Heart right ventricle (tissue), 16 donors: ENCODE measurements at regions not wholly inside any gene's neighbourhood (a gene's known extent, or its start where the extent isn't known, plus 50 kb on each side); places are given as distances from the start of the nearest gene placed in this dataset.

Experiments used
- ATAC-seq, 8 donors: fragments of 200-7000 bp; cut with Tn5 transposase; one replicate each; pipeline ENCODE4 v1.9.1; 2020; ENCODE audit warnings: mild to moderate bottlenecking in 8 of 8, moderate library complexity in 8 of 8, moderate number of reproducible peaks in 1 of 8
- DNase-seq, 2 donors: peaks; one replicate each; pipeline ENCODE4 v3.0.0-alpha.2; 2020
- H3K27ac ChIP-seq, 10 donors: fragments of 200-600 bp; sonication (generic) in 2 of 10; one replicate each; pipeline versions ENCODE4 v1.5.0 to v1.8.0; 2020 to 2022; ENCODE audit warnings: mild to moderate bottlenecking in 3 of 10
- H3K27me3 ChIP-seq, 7 donors: fragments of 200-600 bp; one replicate each; pipeline ENCODE4 v1.8.0; 2021 to 2022; ENCODE audit warnings: mild to moderate bottlenecking in 2 of 7
- H3K36me3 ChIP-seq, 9 donors: fragments of 200-600 bp; sonication (generic) in 1 of 9; one replicate each; pipeline versions ENCODE4 v1.5.0 to v1.8.0; 2020 to 2022; ENCODE audit warnings: mild to moderate bottlenecking in 2 of 9
- H3K4me1 ChIP-seq, 9 donors: fragments of 200-600 bp; sonication (generic) in 1 of 9; one replicate each; pipeline versions ENCODE4 v1.5.0 to v1.8.0; 2020 to 2022; ENCODE audit warnings: mild to moderate bottlenecking in 4 of 9
- H3K4me3 ChIP-seq, 10 donors: fragments of 200-600 bp; sonication (generic) in 2 of 10; one replicate each; pipeline versions ENCODE4 v1.5.0 to v1.8.0; 2020 to 2022; ENCODE audit warnings: mild to moderate bottlenecking in 7 of 10, moderate library complexity in 2 of 10
- H3K9me3 ChIP-seq, 11 donors: fragments of 200-600 bp in 10 of 11; sonication (generic) in 2 of 11; one replicate each; pipeline versions ENCODE4 v1.5.0 to v1.8.0; 2013 to 2022; ENCODE audit warnings: mild to moderate bottlenecking in 2 of 11, control low read depth in 1 of 11, moderate library complexity in 1 of 11
- WGBS, 2 donors: extraction: QIAGEN DNeasy Blood & Tissue Kit; methylation state at CpG; one replicate each; pipeline ENCODE4 v1.1.7; 2013; ENCODE audit warnings: inconsistent platforms in 1 of 2; 5-methylcytosine and 5-hydroxymethylcytosine counted together
- intact Hi-C, 10 donors: fragments of 100-400 bp; cut with DNase I; formaldehyde crosslinking; loops; one replicate each; pipeline versions ENCODE4 v1.11.1 to v1.14.2; 2022
- TF ChIP-seq, protein P1 (sequence below), 9 donors: fragments of 200-600 bp; sonication (generic) in 2 of 9; IDR thresholded peaks; one replicate each; pipeline versions ENCODE4 v1.5.0 to v1.8.0; 2021 to 2022; ENCODE audit warnings: antibody characterized with exemption in 9 of 9, mild to moderate bottlenecking in 5 of 9, moderate library complexity in 1 of 9
- donor health status: Arrhythmogenic right ventricular cardiomyopathy.
- donor health status: ischemic (EF 13 %, LVEDD 7.1; RV severe dilation, severe dysfunction).
- donor health status: healthy with polysubstance abuse.
- donor health status: DM: no; HTN: yes; CAD: no.
- donor health status: DM: no; HTN: no; CAD: no.
- donor health status: ischemic (EF 25% LVEDD 6.9; RV normal size, moderate dysfunction).
- donor health status: ischemic (EF 25% LVEDD 5.7; RV mildly dilated, moderate dysfunction).
- donor health status: healthy.
- donor health status: DM: yes; HTN: yes; CAD: no.
- donor health status: Ischemic cardiomyopathy.
- donor health status: ischemic (EF 35%, LVEDD 5.7; RV mildly dilated, moderate dysfunction).
- donor health status: nonischemic (EF 11% LVEDD 7.7; RV severe dilation, severe dysfunction).
- donor health status: DM: yes; HTN: yes; CAD: no.
- donor health status: PGD.
- donor health status: ischemic (EF 29% LVEDD 5.4; RV normal size, mild dysfunction).
- donor health status: nonischemic (EF 23%, LVEDD 6.1; RV moderate dilation, normal function).

DNA sequence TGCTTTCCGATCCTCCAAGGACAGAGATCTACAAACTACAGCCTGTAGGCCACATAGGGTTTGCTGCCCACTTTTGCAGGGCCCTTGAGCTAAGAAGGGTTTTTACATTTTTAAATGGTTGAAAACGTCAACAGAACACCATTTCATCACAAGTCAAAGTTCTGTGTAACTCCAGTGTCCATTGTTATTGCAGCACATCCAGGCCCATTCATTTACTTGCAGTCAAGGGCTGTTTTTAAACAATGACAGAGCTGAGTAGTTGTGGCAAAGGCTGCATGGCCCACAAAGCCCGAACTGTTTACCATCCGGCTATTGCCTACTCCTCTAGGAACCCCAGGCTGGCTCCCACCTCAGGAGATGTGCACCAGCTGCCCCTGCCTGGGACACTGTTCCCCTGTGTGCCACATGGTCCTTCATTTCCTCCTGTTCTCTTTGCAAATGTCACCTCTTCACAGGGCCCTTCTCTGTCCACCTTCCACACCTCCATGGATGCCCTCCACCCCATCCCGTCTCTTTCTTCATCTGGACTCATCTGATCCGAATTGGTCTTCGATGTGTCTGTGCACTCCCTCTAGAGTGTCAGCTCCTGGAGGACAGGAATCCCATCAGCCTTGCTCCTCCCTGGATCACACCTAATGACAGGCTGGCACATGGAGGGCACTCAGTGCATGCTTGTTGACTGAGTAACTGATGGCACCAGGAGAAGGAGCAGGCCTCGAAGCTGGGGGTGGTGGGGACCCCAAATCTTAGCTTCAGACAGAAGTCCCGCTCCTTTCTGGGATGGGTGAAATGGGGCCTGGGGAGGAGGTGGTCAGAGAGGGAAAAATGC, 69.5 kb upstream of the IQSEC1 start:
- H3K9me3 ChIP-seq = peaks cover 0 to 6% (median 0%) of the 10 kb centered on the region in 11 donors
- H3K4me1 ChIP-seq = no peaks in the 10 kb centered on the region
- ATAC-seq = no peak
- WGBS, 2 donors = 71 to 76% methylated on average over 9 of the region's 9 CpGs
- no peak overlapping the region for H3K4me3 ChIP-seq
- no peak overlapping the region for H3K27ac ChIP-seq
- H3K27me3 ChIP-seq = peaks cover 0 to 15% (median 0%) of the 10 kb centered on the region in 7 donors
- TF ChIP-seq, protein P1, sequence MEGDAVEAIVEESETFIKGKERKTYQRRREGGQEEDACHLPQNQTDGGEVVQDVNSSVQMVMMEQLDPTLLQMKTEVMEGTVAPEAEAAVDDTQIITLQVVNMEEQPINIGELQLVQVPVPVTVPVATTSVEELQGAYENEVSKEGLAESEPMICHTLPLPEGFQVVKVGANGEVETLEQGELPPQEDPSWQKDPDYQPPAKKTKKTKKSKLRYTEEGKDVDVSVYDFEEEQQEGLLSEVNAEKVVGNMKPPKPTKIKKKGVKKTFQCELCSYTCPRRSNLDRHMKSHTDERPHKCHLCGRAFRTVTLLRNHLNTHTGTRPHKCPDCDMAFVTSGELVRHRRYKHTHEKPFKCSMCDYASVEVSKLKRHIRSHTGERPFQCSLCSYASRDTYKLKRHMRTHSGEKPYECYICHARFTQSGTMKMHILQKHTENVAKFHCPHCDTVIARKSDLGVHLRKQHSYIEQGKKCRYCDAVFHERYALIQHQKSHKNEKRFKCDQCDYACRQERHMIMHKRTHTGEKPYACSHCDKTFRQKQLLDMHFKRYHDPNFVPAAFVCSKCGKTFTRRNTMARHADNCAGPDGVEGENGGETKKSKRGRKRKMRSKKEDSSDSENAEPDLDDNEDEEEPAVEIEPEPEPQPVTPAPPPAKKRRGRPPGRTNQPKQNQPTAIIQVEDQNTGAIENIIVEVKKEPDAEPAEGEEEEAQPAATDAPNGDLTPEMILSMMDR (IDR thresholded peaks at IDR 0.05) = no peak
- no peaks in the 10 kb centered on the region for H3K36me3 ChIP-seq
- intact Hi-C loops = no loop called here
- DNase-seq = no peak

DNA sequence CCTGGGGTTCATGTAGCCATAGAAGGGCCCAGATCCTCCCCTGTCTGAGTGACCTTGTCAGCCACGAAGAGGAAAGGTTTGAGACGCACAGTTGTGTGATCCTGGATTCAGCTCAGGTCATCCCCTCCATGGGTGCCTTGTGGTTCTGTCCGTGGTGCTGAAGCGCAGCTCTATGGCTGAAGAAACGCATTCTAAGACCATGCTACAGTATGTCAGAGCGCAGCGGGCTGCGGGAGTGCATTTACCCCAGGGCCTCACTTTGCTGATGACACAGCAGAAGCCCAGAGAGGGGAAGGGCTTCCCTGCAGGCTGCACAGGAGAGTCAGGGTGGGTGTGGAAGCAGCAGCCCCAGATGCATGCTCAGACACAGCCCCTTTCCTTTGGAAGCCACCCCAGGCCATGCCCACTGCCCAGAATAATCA, 68.8 kb upstream of the IQSEC1 start:
- intact Hi-C loops = no loop called here
- Histone ChIP-seq H3K4me1 (no peaks in the 10 kb centered on the region), H3K9me3 (no peaks in the 10 kb centered on the region), H3K36me3 (no peaks in the 10 kb centered on the region), H3K27ac (no peak overlapping the region), H3K4me3 (no peak overlapping the region), H3K27me3 (peaks cover 0 to 18% (median 0%) of the 10 kb centered on the region in 7 donors)
- ATAC-seq (peak in 6 of 8 donors; percentile 32 to 50 (median 36)), DNase-seq (peak; percentile 32 to 33)
- 14 to 26% methylated on average over 8 of the region's 8 CpGs for WGBS, 2 donors
- TF ChIP-seq, protein P1 (IDR thresholded peaks at IDR 0.05) = no peak

DNA sequence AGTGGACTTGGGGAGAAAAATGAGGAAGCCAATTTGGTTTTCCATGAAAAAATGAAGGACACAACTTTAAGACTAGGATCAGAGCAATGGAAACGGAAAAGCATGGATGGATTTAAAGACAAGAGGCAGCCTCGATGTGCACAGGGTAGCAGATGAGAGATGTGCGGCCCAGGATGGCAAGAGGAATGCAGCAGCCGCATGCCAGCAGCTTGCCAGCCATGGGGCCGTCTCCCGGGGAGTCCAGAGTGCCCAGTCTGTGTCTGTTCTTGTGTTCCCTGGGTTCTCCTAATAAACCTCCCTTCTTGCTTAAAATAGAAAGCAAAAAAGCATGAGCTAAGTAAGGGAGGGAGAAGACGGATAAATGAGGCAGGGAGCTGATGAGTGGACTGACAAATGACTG, 68.0 kb upstream of the IQSEC1 start:
- TF ChIP-seq, protein P1 (IDR thresholded peaks at IDR 0.05) = no peak
- no peak overlapping the region for H3K4me3 ChIP-seq
- no peak for ATAC-seq
- no peaks in the 10 kb centered on the region for H3K9me3 ChIP-seq
- no peaks in the 10 kb centered on the region for H3K4me1 ChIP-seq
- H3K27ac ChIP-seq = no peak overlapping the region
- intact Hi-C loops = no loop called here
- H3K36me3 ChIP-seq = no peaks in the 10 kb centered on the region
- 87 to 88% methylated on average over 7 of the region's 7 CpGs for WGBS, 2 donors
- no peak for DNase-seq
- peaks cover 0 to 25% (median 0%) of the 10 kb centered on the region in 7 donors for H3K27me3 ChIP-seq

DNA sequence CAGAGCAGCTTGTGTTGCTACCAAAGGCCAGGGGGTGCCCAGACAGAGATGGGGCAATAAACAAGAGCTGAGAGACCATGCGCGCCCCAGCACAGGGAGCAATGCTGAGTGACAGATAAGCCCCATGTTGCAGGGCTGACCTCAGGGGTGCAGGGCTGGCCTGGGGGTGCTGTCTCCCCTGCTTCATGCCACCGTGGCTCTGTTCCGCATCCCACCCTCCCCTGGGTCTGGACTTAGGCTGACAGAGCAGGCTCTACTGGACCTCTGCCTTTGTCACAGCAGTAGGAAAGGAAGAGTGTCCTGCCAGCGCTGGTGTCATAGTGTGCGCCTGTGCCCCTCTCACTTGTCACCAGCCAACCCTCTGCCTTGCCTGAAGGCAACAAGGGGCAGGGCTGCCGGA, 67.4 kb upstream of the IQSEC1 start:
- 90 to 91% methylated on average over 7 of the region's 7 CpGs for WGBS, 2 donors
- TF ChIP-seq, protein P1 (IDR thresholded peaks at IDR 0.05) = no peak
- no peak for DNase-seq

More for the DNA sequence above, 67.4 kb upstream of the IQSEC1 start:
- Histone ChIP-seq H3K4me3 (no peak overlapping the region), H3K4me1 (no peaks in the 10 kb centered on the region), H3K9me3 (no peaks in the 10 kb centered on the region), H3K27me3 (peaks cover 0 to 29% (median 0%) of the 10 kb centered on the region in 7 donors), H3K27ac (no peak overlapping the region), H3K36me3 (no peaks in the 10 kb centered on the region)
- intact Hi-C loops = no loop called here
- ATAC-seq = no peak
